ENCODE measurements at regions not wholly inside any gene's neighbourhood (a gene's known extent, or its start where the extent isn't known, plus 50 kb on each side); places are given as distances from the start of the nearest gene placed in this dataset.

DNA sequence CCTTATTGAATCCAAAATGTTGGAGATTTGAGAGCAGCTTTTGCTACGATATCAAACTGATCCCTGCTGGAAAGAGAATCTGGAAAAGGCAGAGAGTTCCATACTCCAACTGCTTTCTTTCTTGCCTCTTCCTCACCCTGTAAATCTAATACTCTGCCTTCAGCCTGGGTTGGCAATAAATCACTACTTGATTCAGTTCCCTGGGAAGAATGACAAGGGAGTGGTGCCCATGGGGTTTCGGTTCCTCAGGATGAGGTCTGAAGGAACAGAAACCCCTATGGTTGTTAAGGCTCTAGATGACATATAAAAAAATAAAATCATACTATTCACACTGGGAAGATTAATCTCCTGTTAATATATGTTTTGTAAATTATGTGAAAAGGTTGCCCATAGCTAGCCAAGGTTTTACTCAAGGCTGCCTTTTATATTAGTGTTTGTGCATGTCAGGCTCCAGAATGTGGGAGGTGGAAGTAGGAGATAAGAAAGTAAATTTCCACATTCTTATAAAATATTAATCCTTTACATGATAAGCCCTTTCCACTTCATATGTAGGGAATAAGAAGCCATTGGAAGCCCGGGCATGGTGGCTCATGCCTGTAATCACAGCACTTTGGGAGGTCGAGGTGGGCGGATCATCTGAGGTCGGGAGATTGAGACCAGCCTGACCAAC, 106.2 kb upstream of the CACNA2D1 start:
- ATAC-seq: no peak

DNA sequence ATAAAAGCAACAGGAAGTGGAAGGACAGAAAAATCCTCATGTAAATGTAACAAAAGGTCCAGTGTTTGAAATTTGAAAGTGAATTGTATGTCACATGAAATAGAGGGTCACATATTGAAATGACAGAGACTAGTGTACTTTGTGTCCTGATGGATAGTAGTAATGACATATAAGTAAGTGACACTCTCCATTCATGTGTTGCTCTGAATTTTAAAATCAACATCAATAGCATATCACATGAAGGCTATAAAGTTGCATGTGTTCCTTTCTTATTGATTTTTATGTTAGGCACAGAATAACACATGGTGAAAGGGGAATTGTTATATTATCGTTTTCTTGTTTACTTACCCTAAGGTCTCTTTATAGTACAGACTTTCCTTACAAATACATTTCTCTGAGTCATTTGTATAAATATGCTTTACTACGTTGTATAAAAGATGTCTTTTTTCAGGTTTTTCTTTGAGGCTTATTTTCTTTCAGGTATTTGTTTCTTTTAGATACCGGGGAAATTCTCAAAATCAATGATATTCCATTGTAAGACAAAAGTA, 104.6 kb upstream of the CACNA2D1 start:
- intact Hi-C loops (cut with DNase I): no loop called here
- H3K9me3 ChIP-seq: no peaks in the 10 kb centered on the region
- H3K36me3 ChIP-seq: no peaks in the 10 kb centered on the region
- ATAC-seq: no peak
- TF ChIP-seq, protein P1, sequence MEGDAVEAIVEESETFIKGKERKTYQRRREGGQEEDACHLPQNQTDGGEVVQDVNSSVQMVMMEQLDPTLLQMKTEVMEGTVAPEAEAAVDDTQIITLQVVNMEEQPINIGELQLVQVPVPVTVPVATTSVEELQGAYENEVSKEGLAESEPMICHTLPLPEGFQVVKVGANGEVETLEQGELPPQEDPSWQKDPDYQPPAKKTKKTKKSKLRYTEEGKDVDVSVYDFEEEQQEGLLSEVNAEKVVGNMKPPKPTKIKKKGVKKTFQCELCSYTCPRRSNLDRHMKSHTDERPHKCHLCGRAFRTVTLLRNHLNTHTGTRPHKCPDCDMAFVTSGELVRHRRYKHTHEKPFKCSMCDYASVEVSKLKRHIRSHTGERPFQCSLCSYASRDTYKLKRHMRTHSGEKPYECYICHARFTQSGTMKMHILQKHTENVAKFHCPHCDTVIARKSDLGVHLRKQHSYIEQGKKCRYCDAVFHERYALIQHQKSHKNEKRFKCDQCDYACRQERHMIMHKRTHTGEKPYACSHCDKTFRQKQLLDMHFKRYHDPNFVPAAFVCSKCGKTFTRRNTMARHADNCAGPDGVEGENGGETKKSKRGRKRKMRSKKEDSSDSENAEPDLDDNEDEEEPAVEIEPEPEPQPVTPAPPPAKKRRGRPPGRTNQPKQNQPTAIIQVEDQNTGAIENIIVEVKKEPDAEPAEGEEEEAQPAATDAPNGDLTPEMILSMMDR (IDR thresholded peaks at IDR 0.05): no peak
- H3K4me3 ChIP-seq: no peak overlapping the region
- no peak for DNase-seq
- H3K27ac ChIP-seq: no peak overlapping the region
- H3K4me1 ChIP-seq: no peaks in the 10 kb centered on the region
- H3K27me3 ChIP-seq (ENCODE audit: low read depth): no peaks in the 10 kb centered on the region

More for the DNA sequence above, 106.2 kb upstream of the CACNA2D1 start:
- Histone ChIP-seq H3K4me3 (no peak overlapping the region), H3K36me3 (no peaks in the 10 kb centered on the region), H3K9me3 (peaks cover 3% of the 10 kb centered on the region), H3K4me1 (no peaks in the 10 kb centered on the region), H3K27ac (no peak overlapping the region), H3K27me3 (ENCODE audit: low read depth) (no peaks in the 10 kb centered on the region)
- intact Hi-C loops (cut with DNase I): no loop called here
- TF ChIP-seq, protein P1 (IDR thresholded peaks at IDR 0.05): no peak
- no peak for DNase-seq

DNA sequence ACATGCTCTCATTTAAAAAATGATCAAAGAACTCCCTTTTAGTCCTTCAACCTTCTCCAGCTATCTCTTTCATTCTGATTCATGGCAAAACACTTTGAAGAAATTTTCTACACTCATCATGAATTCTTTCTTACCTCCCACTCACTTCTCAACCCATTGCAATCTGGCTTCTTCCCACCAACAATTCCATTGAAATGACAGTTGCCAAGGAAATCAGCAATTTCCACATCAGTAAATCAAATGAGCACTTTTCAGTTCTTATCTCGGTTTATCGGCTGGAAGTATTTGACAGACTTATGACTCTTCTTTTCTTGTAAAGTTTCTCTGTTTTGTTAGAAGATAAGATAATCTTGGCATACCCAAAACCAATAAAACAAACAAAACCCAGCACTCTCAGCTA, 99.1 kb upstream of the CACNA2D1 start:
- Histone ChIP-seq H3K36me3 (no peaks in the 10 kb centered on the region), H3K4me1 (no peaks in the 10 kb centered on the region), H3K9me3 (no peaks in the 10 kb centered on the region), H3K27ac (no peak overlapping the region), H3K27me3 (ENCODE audit: low read depth) (no peaks in the 10 kb centered on the region), H3K4me3 (no peak overlapping the region)
- TF ChIP-seq, protein P1 (IDR thresholded peaks at IDR 0.05): no peak
- DNase-seq: no peak
- no peak for ATAC-seq
- intact Hi-C loops (cut with DNase I): no loop called here

DNA sequence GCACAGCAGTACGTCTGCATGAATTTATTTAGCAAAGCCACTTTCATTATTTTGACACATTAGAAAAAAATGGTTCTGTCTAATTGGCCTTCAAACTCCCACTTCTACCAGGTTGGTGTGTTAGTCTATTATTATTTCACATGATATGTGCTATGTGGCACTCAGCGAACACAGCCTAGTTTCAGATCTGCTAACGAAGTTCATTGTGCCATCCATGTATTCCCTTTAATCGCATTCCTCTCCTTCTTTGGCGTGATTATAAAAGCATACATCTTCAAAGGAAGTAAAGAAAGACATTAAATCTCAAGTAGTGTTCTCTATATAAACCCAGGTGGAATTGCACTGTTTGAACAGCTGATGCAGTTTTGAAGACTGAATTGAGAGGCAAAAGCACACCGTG, 96.4 kb upstream of the CACNA2D1 start:
- H3K4me1 ChIP-seq: no peaks in the 10 kb centered on the region
- no peaks in the 10 kb centered on the region for H3K36me3 ChIP-seq
- no peak for ATAC-seq
- no peak overlapping the region for H3K27ac ChIP-seq
- no peaks in the 10 kb centered on the region for H3K27me3 ChIP-seq (ENCODE audit: low read depth)
- no peak overlapping the region for H3K4me3 ChIP-seq
- no peak for DNase-seq
- H3K9me3 ChIP-seq: no peaks in the 10 kb centered on the region
- intact Hi-C loops (cut with DNase I): no loop called here
- TF ChIP-seq, protein P1 (IDR thresholded peaks at IDR 0.05): no peak

DNA sequence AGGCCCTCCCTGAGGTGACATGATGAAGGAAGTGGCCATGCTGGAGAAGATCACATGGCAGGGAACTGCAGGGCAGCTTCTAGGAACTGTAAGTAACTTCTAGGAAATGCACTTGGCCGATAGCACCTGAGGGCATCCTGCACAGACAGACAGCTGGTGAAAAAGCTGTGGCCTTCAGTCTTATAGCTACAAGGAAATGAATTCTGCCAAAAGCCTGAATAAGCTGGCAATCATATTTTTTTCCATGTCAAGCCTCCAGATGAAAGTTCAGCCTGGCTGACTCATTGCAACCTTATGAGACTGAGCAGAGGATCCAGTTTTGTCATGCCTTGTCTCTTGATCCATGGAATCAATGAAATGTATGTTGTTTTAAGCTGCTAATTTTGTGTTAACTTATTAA, 91.1 kb upstream of the CACNA2D1 start:
- Histone ChIP-seq H3K4me3 (no peak overlapping the region), H3K27ac (no peak overlapping the region), H3K4me1 (no peaks in the 10 kb centered on the region), H3K27me3 (ENCODE audit: low read depth) (no peaks in the 10 kb centered on the region), H3K9me3 (no peaks in the 10 kb centered on the region), H3K36me3 (no peaks in the 10 kb centered on the region)
- ATAC-seq (no peak), DNase-seq (no peak)
- intact Hi-C loops (cut with DNase I): no loop called here
- TF ChIP-seq, protein P1 (IDR thresholded peaks at IDR 0.05): no peak

Measured in lower lobe of right lung (tissue), 2 donors.